ENCODE measurements at regions not wholly inside any gene's neighbourhood (a gene's known extent, or its start where the extent isn't known, plus 50 kb on each side); places are given as distances from the start of the nearest gene placed in this dataset.

GRCh38 chr1:193806079-193807048 is 620.0 kb upstream of the B3GALT2 start:
- no peak for DNase-seq

GRCh38 chr1:193799948-193800690 is 613.7 kb upstream of the B3GALT2 start:
- no peak for DNase-seq

GRCh38 chr1:193799371-193799770 is 613.0 kb upstream of the B3GALT2 start:
- DNase-seq, result no peak

- no peak for DNase-seq
Observed at GRCh38 chr1:193794239-193794638, 607.8 kb upstream of the B3GALT2 start.

- no peak for DNase-seq
Observed at GRCh38 chr1:193791746-193792145, 605.3 kb upstream of the B3GALT2 start.

- no peak for DNase-seq
Observed at GRCh38 chr1:193787061-193787460, 600.6 kb upstream of the B3GALT2 start.

GRCh38 chr1:193785850-193786420 is 599.5 kb upstream of the B3GALT2 start:
- DNase-seq, result no peak

GRCh38 chr1:193774536-193775323 is 588.3 kb upstream of the B3GALT2 start:
- DNase-seq, result no peak

- DNase-seq, result no peak
Observed at GRCh38 chr1:193771596-193771995, 585.2 kb upstream of the B3GALT2 start.

GRCh38 chr1:193769651-193770050 is 583.2 kb upstream of the B3GALT2 start:
- DNase-seq, result no peak

GRCh38 chr1:193767886-193768285 is 581.5 kb upstream of the B3GALT2 start:
- no peak for DNase-seq

GRCh38 chr1:193766329-193766728 is 579.9 kb upstream of the B3GALT2 start:
- DNase-seq, result no peak

- no peak for DNase-seq
Observed at GRCh38 chr1:193763266-193763665, 576.9 kb upstream of the B3GALT2 start.

GRCh38 chr1:193762236-193762635 is 575.8 kb upstream of the B3GALT2 start:
- DNase-seq, result no peak

- no peak for DNase-seq
Observed at GRCh38 chr1:193755441-193755840, 569.0 kb upstream of the B3GALT2 start.

- DNase-seq, result no peak
Observed at GRCh38 chr1:193754732-193755427, 568.5 kb upstream of the B3GALT2 start.

- DNase-seq, result no peak
Observed at GRCh38 chr1:193754151-193754550, 567.7 kb upstream of the B3GALT2 start.

GRCh38 chr1:193753038-193753756 is 566.8 kb upstream of the B3GALT2 start:
- no peak for DNase-seq

- DNase-seq, result no peak
Observed at GRCh38 chr1:193749868-193750267, 563.5 kb upstream of the B3GALT2 start.

GRCh38 chr1:193747579-193747978 is 561.2 kb upstream of the B3GALT2 start:
- no peak for DNase-seq

GRCh38 chr1:193741228-193741627 is 554.8 kb upstream of the B3GALT2 start:
- no peak for DNase-seq
